ENCODE measurements at regions not wholly inside any gene's neighbourhood (a gene's known extent, or its start where the extent isn't known, plus 50 kb on each side); places are given as distances from the start of the nearest gene placed in this dataset.
"Not testable (repeated sequence)": the region's sequence is repeated elsewhere in the genome, so short reads cannot be mapped to it uniquely, and the experiment has no call there.

- no peak for DNase-seq (ENCODE audit: low spot score)
- no peak for ATAC-seq (ENCODE audit: low FRiP score)
- no peak for TF ChIP-seq CTCF (IDR thresholded peaks at IDR 0.05)
These were observed 124.5 kb upstream of the TENT5A start for GRCh38 chr6:81876971-81877370.

GRCh38 chr6:81875782-81876293 is 123.4 kb upstream of the TENT5A start:
- DNase-seq (ENCODE audit: low spot score) (no peak), ATAC-seq (ENCODE audit: low FRiP score) (no peak)
- no peak for TF ChIP-seq CTCF (IDR thresholded peaks at IDR 0.05)

- not testable (repeated sequence) for DNase-seq (ENCODE audit: low spot score); ATAC-seq (ENCODE audit: low FRiP score)
These were observed 117.4 kb upstream of the TENT5A start for GRCh38 chr6:81869749-81870508.

DNA sequence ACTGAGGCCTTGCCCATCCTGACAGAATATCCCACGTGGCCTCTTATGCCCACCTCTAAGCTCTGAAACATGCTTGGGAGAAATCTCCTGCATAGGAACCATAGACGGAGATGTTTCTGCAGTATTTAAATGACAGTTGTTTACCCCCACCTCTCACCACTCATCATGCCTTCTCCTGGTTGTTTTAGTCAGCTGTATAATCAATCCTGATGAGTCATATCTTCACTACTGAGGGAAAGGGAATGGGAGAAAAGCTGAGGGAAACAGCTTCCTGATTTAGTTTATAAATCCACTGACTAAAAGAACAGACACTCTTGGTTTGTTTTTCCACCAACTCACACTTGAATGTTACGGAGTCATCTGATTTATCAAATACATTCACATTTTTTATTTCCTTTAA is 113.2 kb upstream of the TENT5A start:
- TF ChIP-seq CTCF (IDR thresholded peaks at IDR 0.05), result no peak
- ATAC-seq (ENCODE audit: low FRiP score) (no peak), DNase-seq (ENCODE audit: low spot score) (no peak)

DNA sequence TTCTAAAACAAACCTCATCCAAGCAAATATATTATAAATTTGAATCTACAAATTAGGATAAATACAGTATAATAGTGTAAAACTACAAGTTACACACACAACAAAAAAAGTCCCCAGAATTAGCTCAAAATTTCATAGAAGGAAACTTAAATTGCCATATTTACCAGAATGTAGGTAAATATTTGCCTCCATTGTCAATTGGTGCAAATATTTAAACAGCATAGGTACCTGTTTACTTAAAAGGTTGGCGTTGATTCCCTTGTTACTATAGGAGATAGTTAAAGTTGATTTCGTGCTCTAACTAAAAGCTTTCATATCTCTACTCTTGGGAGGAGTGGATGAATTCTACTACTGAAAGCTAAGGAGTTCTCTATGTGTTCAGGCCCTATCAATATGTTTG is 111.6 kb upstream of the TENT5A start:
- no peak for TF ChIP-seq CTCF (IDR thresholded peaks at IDR 0.05)
- no peak for ATAC-seq (ENCODE audit: low FRiP score)
- no peak for DNase-seq (ENCODE audit: low spot score)

DNA sequence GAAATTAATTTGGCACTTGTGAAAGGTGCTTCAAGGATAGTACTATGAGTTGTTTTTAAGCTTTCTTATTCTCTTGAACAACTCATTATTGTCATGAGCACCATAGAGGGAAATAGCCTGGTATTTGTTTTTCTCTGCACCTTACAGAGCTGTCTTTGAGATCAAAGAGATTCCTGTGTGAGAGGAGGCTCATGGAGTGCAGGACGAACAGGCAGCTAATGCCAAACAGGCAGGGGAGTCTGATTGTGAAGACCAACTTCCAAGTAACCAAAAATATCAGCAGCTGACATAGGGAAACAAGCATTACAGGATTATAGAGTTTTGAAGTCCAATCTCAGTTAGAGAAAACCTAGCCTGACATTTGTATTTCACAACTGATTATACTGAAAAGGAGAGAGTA is 110.6 kb upstream of the TENT5A start:
- no peak for TF ChIP-seq CTCF (IDR thresholded peaks at IDR 0.05)
- DNase-seq (ENCODE audit: low spot score) (no peak), ATAC-seq (ENCODE audit: low FRiP score) (no peak)

GRCh38 chr6:81861281-81861680 is 108.8 kb upstream of the TENT5A start:
- DNase-seq (ENCODE audit: low spot score), result no peak
- ATAC-seq (ENCODE audit: low FRiP score), result no peak
- TF ChIP-seq CTCF (IDR thresholded peaks at IDR 0.05), result no peak
